Stimulated activated CD4-positive, alpha-beta T cell treated with anti-CD3 and anti-CD28 coated beads, Interleukin-12 subunit alpha, Interleukin-12 subunit beta, amount 100 ng/mL, for 24 hours (primary cell): ENCODE measurements at regions not wholly inside any gene's neighbourhood (a gene's known extent, or its start where the extent isn't known, plus 50 kb on each side); places are given as distances from the start of the nearest gene placed in this dataset.
"Not testable (repeated sequence)": the region's sequence is repeated elsewhere in the genome, so short reads cannot be mapped to it uniquely, and the experiment has no call there.

Experiments
- DNase-seq, 2 experiments: peaks; one replicate each; pipeline ENCODE4 v3.0.0-alpha.2; 2020; ENCODE audit warnings: low read depth in 2 of 2

GRCh38 chr4:127529879-127530278 is 102.9 kb upstream of the INTU start:
- DNase-seq: not testable (repeated sequence)

GRCh38 chr4:127533028-127533700 is 99.6 kb upstream of the INTU start:
- DNase-seq: no peak

DNA sequence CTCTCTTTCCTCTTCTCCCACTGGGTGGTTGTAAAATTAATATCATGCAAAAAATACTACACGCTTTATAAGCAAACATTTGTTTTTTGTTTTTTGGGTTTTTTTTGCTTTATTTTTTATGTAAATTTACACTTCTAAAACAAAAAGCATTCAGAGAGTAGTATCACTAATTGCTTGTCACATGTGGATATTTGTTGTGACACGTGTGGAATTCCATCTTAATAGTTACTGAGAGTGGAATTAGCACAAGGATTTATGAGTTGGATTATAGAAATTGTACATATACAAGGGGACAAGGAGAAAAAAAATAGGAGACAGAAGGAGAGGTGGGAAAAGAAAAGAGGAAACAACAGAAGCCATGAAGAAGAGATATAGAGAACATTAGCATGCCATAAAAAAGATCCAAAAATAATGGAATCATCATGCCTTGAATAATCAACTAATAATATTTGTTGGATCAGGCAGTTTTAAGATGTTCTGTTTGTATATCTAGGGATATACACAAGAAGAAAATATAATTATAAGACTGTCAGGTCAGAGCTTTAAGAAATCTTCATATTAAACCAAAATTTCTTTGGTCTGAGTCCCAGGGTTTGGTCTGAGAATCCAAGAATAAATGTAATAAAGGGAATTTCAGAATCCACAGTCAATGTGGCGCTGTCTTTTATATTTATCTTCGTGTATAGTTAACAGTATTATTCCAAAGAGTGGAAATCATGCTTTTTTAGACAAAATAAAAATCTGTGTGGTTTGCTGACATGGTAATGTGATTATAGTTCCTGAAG is 98.5 kb upstream of the INTU start:
- DNase-seq: no peak

GRCh38 chr4:127538016-127538415 is 94.7 kb upstream of the INTU start:
- no peak for DNase-seq

GRCh38 chr4:127540497-127541025 is 92.2 kb upstream of the INTU start:
- DNase-seq: no peak

DNA sequence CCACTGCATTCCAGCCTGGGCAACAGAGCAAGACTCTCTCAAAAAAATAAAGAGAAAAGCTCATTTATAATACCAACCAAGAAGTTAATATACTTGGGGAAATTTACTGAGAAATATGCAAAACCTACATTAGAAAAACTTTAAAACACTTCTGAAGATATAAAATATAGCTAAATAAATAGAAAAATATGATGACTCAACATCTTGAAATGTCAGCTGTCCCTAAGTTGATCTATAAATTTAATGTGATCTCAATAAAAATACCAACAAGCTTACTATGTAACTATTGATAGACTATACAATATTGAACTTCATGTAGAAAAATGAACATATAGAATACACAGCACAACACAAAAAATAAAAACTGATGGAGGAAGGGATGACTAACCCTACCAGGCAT is 87.5 kb upstream of the INTU start:
- DNase-seq: no peak

DNA sequence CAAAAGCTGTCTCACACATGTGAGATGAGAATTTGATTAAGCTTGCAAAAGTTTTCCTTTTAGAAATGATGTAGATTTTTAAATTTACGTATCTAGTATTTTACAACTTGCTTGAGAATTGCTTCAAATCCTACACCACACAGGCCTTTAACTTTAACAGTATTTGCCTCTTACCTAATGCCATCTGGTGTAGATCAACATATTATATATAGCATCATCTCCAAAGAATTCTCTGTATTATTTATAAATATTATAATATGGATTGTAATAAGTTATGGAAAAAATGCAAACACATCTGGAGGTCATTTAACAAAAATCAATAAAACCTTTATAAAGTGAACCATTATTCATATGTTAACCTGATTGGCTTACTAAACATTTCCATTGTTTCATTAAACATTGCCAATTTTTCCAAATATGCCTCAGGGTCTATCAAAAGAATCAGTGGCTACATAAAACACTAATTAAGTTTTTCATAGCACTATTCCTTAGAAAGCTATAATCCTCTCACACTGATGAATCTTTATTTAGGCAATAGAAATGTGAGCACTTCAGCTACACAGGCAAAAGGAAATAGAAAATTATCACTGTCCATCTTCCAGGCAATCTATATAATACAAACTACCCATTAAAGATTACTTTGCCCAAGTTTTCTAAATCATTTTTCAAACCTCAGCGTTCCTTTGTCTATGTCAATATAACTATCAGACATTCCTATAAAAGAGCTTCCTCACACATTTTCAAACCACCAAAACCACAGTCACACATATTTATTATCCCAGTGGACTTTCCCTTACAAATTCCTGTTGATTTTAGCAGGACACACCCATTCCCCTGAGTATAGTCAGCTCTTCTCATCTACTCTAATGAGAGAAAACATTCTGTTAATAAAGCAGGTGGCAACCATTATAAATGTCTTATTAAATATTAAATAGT is 83.5 kb upstream of the INTU start:
- no peak for DNase-seq

- DNase-seq: no peak
These were observed 77.7 kb upstream of the INTU start for GRCh38 chr4:127555106-127555505.

DNA sequence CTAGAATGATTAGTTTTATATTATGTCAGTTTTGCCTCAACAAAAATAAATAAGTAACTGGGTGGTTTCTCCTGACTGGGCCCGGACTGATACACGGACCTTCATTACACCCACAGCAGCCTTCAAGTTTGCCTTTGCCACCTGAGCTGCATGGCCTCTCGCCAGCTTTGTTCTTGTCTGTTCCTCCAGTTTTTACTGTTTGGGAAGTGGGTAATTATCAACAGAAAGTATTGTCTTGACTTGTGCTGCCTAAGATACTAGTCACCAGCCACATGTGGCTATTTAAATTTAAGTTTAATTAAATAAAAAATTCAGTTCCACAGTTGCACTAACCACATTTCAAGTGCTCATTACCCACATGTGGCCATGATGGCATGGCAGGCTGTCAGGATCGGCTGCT is 74.7 kb upstream of the INTU start:
- no peak for DNase-seq

GRCh38 chr4:127558489-127559407 is 74.0 kb upstream of the INTU start:
- DNase-seq: no peak

GRCh38 chr4:127559981-127560380 is 72.8 kb upstream of the INTU start:
- no peak for DNase-seq

- no peak for DNase-seq
These were observed 72.0 kb upstream of the INTU start for GRCh38 chr4:127560755-127561154.

GRCh38 chr4:127574643-127575042 is 58.1 kb upstream of the INTU start:
- no peak for DNase-seq

GRCh38 chr4:127575888-127576287 is 56.9 kb upstream of the INTU start:
- DNase-seq: no peak

DNA sequence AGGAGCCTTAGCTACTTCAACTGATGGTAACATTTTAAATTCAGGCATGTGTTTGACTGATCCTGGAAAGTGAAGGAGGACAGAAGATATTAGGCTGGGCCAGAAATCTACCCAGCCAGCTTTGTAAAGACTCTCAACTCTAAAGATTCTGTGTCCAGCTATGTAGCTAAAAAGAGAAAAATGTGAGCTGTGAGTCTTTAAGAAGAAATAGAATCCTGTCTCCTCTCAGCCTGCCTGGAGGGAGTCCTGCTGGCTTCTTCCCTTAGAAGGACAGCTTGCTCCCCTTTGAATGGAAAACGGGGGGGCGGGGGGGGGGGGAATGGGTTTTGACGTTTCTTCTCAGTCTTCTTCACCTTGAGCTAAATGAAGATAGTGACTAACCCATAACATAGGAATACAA is 54.3 kb upstream of the INTU start:
- no peak for DNase-seq

GRCh38 chr4:127578967-127579366 is 53.8 kb upstream of the INTU start:
- DNase-seq: no peak

DNA sequence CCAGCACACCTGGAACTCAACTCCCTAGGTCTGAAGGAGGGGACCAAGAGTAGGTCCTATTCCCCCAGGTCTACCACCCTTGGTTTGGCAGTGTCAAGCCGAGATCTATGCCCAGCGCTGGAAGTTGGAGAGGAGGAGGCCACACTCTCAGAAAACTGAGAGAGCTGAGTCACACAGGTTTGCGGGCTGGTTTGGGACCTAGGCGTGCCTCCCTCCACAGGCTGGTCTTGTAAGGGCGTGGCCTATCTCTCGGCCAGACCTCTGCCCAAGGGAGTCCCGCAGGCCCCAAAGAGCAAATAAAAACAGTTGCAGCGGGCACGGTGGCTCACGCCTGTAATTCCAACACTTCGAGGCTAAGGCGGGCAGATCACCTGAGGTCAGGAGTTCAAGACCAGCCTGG is 52.9 kb upstream of the INTU start:
- DNase-seq: no peak

DNA sequence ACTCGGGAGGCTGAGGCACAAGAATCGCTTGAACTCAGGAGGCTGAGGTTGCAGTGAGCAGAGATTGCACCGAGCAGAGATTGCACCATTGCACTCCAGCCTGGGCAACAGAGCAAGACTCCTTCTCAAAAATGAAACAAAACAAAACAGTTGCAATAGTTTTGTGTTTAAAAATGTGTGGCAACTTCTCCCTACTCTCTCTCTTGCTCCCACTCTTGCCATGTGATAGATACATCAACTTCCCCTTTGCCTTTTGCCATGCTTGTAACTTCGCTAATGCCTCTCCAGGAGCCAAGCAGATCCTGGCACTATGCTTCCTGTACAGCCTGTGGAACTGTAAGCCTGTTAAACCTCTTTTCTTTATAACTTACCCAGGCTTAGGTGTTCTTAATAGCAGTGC is 52.5 kb upstream of the INTU start:
- DNase-seq: no peak

GRCh38 chr4:127580891-127581290 is 51.9 kb upstream of the INTU start:
- DNase-seq: no peak
